ENCODE measurements at regions not wholly inside any gene's neighbourhood (a gene's known extent, or its start where the extent isn't known, plus 50 kb on each side); places are given as distances from the start of the nearest gene placed in this dataset.

DNA sequence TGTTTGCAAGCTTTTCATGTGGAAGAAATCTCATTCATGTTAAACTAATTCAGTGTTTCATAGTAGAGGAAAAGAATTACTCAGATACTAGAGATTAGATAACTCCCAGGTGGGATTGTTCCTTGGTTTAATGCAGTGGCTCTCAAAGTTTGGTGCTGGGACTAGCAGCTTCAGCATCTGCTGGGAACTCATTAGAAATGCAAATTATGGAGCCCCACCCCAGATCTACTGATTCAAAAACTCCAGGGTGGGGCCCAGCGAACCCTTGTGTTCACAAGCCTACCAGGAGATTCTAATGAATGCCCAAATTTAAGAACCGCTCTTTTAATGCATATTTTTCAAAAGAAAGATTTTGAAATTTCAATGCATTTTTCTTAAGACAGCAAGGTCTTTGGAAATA, 253.4 kb upstream of the CNTNAP4 start:
- TF ChIP-seq SIN3A (IDR thresholded peaks at IDR 0.05; ENCODE audit: borderline replicate concordance, insufficient read depth, low read length) = no peak
- TF ChIP-seq TAF1 (IDR thresholded peaks at IDR 0.05; ENCODE audit: borderline replicate concordance, insufficient read depth, low read length) = no peak
- TF ChIP-seq FOXP2 (optimal IDR thresholded peaks at IDR 0.05; ENCODE audit: borderline replicate concordance, extremely low read depth, extremely low read length, insufficient read depth) = no peak
- no peak for TF ChIP-seq POLR2AphosphoS5 (IDR thresholded peaks at IDR 0.05; ENCODE audit: low read depth, low read length)
- TF ChIP-seq, protein P1, sequence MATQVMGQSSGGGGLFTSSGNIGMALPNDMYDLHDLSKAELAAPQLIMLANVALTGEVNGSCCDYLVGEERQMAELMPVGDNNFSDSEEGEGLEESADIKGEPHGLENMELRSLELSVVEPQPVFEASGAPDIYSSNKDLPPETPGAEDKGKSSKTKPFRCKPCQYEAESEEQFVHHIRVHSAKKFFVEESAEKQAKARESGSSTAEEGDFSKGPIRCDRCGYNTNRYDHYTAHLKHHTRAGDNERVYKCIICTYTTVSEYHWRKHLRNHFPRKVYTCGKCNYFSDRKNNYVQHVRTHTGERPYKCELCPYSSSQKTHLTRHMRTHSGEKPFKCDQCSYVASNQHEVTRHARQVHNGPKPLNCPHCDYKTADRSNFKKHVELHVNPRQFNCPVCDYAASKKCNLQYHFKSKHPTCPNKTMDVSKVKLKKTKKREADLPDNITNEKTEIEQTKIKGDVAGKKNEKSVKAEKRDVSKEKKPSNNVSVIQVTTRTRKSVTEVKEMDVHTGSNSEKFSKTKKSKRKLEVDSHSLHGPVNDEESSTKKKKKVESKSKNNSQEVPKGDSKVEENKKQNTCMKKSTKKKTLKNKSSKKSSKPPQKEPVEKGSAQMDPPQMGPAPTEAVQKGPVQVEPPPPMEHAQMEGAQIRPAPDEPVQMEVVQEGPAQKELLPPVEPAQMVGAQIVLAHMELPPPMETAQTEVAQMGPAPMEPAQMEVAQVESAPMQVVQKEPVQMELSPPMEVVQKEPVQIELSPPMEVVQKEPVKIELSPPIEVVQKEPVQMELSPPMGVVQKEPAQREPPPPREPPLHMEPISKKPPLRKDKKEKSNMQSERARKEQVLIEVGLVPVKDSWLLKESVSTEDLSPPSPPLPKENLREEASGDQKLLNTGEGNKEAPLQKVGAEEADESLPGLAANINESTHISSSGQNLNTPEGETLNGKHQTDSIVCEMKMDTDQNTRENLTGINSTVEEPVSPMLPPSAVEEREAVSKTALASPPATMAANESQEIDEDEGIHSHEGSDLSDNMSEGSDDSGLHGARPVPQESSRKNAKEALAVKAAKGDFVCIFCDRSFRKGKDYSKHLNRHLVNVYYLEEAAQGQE (IDR thresholded peaks at IDR 0.05; ENCODE audit: insufficient read depth in 1 of 2, low read depth in 2 of 2, low read length in 2 of 2) = no peak

DNA sequence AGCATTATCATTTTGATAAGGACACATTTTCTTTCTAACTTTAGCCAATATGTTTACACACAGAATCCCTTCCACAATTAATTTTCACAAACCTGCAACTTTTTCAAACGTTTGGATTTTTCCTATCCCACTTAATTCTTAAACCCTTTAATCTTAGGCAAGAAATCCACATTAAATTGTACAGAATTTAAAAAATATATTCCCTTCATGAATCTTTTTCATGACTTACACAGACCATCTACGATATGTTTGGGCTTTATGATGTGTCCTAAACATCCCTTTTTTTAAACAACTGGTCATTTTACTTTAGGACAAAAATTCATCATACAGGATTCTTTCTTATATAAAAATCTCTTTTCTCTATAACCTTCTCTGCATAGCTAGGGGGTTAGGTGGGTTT, 241.5 kb upstream of the CNTNAP4 start:
- TF ChIP-seq POLR2AphosphoS5 (IDR thresholded peaks at IDR 0.05; ENCODE audit: low read depth, low read length) (no peak), TAF1 (IDR thresholded peaks at IDR 0.05; ENCODE audit: borderline replicate concordance, insufficient read depth, low read length) (no peak), SIN3A (IDR thresholded peaks at IDR 0.05; ENCODE audit: borderline replicate concordance, insufficient read depth, low read length) (no peak), FOXP2 (optimal IDR thresholded peaks at IDR 0.05; ENCODE audit: borderline replicate concordance, extremely low read depth, extremely low read length, insufficient read depth) (no peak)
- TF ChIP-seq, protein P1 (IDR thresholded peaks at IDR 0.05; ENCODE audit: insufficient read depth in 1 of 2, low read depth in 2 of 2, low read length in 2 of 2) = no peak

DNA sequence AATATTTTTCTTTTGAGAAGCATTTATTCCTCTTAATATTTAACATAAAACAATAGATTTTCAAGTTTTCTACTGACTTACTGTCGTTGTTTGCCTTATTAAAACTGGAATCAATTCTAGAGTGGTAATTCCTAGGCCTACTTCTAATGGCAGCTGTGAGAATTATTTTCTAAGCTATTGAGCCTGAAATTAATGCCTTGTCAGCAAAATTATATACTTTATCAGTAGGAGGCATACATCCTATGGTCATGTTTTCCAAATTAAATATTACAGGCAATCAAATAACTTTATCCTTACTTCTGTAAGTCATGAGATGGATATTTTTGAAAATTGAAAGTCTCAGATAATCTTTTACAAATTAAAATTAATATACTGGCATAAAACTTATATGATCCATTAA, 239.1 kb upstream of the CNTNAP4 start:
- TF ChIP-seq SIN3A (IDR thresholded peaks at IDR 0.05; ENCODE audit: borderline replicate concordance, insufficient read depth, low read length) = no peak
- TF ChIP-seq, protein P1 (IDR thresholded peaks at IDR 0.05; ENCODE audit: insufficient read depth in 1 of 2, low read depth in 2 of 2, low read length in 2 of 2) = no peak
- TF ChIP-seq TAF1 (IDR thresholded peaks at IDR 0.05; ENCODE audit: borderline replicate concordance, insufficient read depth, low read length) = no peak
- TF ChIP-seq POLR2AphosphoS5 (IDR thresholded peaks at IDR 0.05; ENCODE audit: low read depth, low read length) = no peak
- TF ChIP-seq FOXP2 (optimal IDR thresholded peaks at IDR 0.05; ENCODE audit: borderline replicate concordance, extremely low read depth, extremely low read length, insufficient read depth) = no peak

DNA sequence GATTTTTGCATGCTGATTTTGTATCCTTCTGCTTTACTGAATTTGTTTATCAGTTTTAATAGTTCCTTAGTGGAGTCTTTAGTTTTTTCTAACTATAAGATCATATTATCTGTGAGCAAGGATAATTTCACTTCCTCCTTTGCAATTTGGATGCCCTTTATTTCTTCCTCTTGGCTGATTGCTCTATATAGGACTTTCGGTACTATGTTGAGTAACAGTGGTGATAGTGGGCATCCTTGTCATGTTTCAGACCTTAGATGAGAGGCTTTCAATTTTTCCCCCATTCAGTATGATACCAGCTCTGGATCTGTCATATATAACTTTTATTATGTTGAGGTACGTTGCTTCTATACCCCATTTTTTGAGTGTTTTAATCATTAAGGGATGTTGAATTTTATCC, 224.5 kb upstream of the CNTNAP4 start:
- TF ChIP-seq TAF1 (IDR thresholded peaks at IDR 0.05; ENCODE audit: borderline replicate concordance, insufficient read depth, low read length) (no peak), FOXP2 (optimal IDR thresholded peaks at IDR 0.05; ENCODE audit: borderline replicate concordance, extremely low read depth, extremely low read length, insufficient read depth) (no peak), SIN3A (IDR thresholded peaks at IDR 0.05; ENCODE audit: borderline replicate concordance, insufficient read depth, low read length) (no peak), POLR2AphosphoS5 (IDR thresholded peaks at IDR 0.05; ENCODE audit: low read depth, low read length) (no peak)
- TF ChIP-seq, protein P1 (IDR thresholded peaks at IDR 0.05; ENCODE audit: insufficient read depth in 1 of 2, low read depth in 2 of 2, low read length in 2 of 2) = no peak

DNA sequence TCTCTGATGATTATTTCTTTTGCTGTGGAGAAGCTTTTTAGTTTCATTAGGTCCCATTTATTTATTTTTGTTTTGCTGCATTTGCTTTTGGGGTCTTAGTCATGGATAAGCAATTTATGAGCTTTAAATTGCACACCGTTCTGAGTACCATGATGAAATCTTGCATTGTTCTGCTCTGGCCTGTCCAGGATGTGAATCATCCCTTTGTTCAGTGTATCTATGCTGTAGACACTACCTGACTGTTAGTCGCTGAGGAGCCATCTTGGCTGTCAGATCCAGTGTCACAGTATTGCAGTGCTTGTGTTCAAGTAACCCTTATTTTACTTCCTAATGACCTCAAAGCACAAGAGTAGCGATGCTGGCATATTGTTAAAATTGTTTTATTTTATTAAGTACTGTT, 218.0 kb upstream of the CNTNAP4 start:
- TF ChIP-seq SIN3A (IDR thresholded peaks at IDR 0.05; ENCODE audit: borderline replicate concordance, insufficient read depth, low read length) (no peak), TAF1 (IDR thresholded peaks at IDR 0.05; ENCODE audit: borderline replicate concordance, insufficient read depth, low read length) (no peak), FOXP2 (optimal IDR thresholded peaks at IDR 0.05; ENCODE audit: borderline replicate concordance, extremely low read depth, extremely low read length, insufficient read depth) (no peak), POLR2AphosphoS5 (IDR thresholded peaks at IDR 0.05; ENCODE audit: low read depth, low read length) (no peak)
- TF ChIP-seq, protein P1 (IDR thresholded peaks at IDR 0.05; ENCODE audit: insufficient read depth in 1 of 2, low read depth in 2 of 2, low read length in 2 of 2) = no peak

All from PFSK-1 (cell line).